ENCODE measurements at regions not wholly inside any gene's neighbourhood (a gene's known extent, or its start where the extent isn't known, plus 50 kb on each side); places are given as distances from the start of the nearest gene placed in this dataset.

DNA sequence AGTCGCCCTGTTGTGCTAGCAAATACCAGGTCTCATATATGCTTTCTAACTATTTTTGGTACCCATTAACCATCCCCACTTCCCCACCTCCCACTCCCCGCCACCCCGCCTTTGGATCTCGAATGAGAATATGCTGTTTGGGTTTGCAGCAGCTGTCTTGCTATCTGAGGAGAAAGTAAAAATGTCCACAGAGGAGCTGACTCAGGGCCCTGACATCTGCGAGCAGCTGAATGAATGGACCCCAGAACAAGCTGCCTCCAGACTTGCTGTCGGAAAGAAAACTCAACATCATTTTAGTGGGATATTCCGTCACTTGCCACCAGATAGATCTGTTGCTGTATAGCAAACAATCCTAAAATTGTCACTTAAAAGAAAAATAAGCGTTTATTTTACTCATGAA is 103.7 kb downstream of the LINC00237 start:
- TF ChIP-seq POLR2A (IDR thresholded peaks at IDR 0.05) (no peak), CTCF (IDR thresholded peaks at IDR 0.05) (no peak), POLR2AphosphoS5 (IDR thresholded peaks at IDR 0.05) (no peak)

Measured in breast epithelium (tissue), 3 donors.